Liver (tissue), 8 donors: ENCODE measurements at regions not wholly inside any gene's neighbourhood (a gene's known extent, or its start where the extent isn't known, plus 50 kb on each side); places are given as distances from the start of the nearest gene placed in this dataset.

ENCODE experiments used
- DNase-seq: peaks from one replicate; pipeline ENCODE4 v3.0.0-alpha.2; 2017; ENCODE audit warnings: low spot score
- H3K27ac ChIP-seq, 2 donors: one replicate each; pipeline ENCODE4 v1.7.0; 2013; ENCODE audit warnings: inconsistent platforms in 2 of 2, low read length in 2 of 2, control low read depth in 1 of 2, low read depth in 1 of 2, mild to moderate bottlenecking in 1 of 2
- H3K27me3 ChIP-seq, 4 donors: one replicate each; pipeline versions ENCODE4 v1.6.1 to v1.7.0; 2013; ENCODE audit warnings: low read length in 3 of 4, inconsistent platforms in 1 of 4, mild to moderate bottlenecking in 1 of 4, moderate library complexity in 1 of 4; ENCODE audit not compliant: control insufficient read depth in 4 of 4, insufficient read depth in 4 of 4
- H3K36me3 ChIP-seq, 4 donors: one replicate each; pipeline versions ENCODE4 v1.6.1 to v1.7.0; 2013; ENCODE audit warnings: low read length in 3 of 4, mild to moderate bottlenecking in 3 of 4, low read depth in 1 of 4, moderate library complexity in 1 of 4; ENCODE audit not compliant: control insufficient read depth in 4 of 4, insufficient read depth in 3 of 4
- H3K4me1 ChIP-seq, 4 donors: one replicate each; pipeline versions ENCODE4 v1.6.1 to v1.7.0; 2013; ENCODE audit warnings: low read length in 3 of 4, mild to moderate bottlenecking in 3 of 4, moderate library complexity in 1 of 4; ENCODE audit not compliant: control insufficient read depth in 4 of 4, insufficient read depth in 4 of 4
- H3K4me3 ChIP-seq, 3 donors: one replicate each; pipeline versions ENCODE4 v1.6.1 to v1.7.0; 2013; ENCODE audit warnings: low read length in 3 of 3, control low read depth in 1 of 3, low read depth in 1 of 3, mild to moderate bottlenecking in 1 of 3
- H3K9ac ChIP-seq, 2 donors: one replicate each; pipeline ENCODE4 v1.7.0; 2013; ENCODE audit warnings: low read length in 2 of 2, mild to moderate bottlenecking in 2 of 2, moderate library complexity in 2 of 2, control low read depth in 1 of 2, low read depth in 1 of 2
- H3K9me3 ChIP-seq, 4 donors: one replicate each; pipeline versions ENCODE4 v1.6.1 to v1.7.0; 2013; ENCODE audit warnings: low read length in 3 of 4; ENCODE audit not compliant: control insufficient read depth in 4 of 4
- CTCF ChIP-seq: fragments of 150-350 bp; IDR thresholded peaks from 2 replicates; pipeline ENCODE4 v1.5.1; 2017; ENCODE audit warnings: improper control_type of control experiment, low read depth, low read length; ENCODE audit not compliant: missing input control
- EGR1 ChIP-seq, 2 donors: IDR thresholded peaks; 2 replicates each; pipeline ENCODE4 v1.6.1; 2016 to 2018; ENCODE audit warnings: antibody characterized with exemption in 2 of 2, low read depth in 2 of 2
- FOXA1 ChIP-seq: IDR thresholded peaks from 2 replicates; pipeline ENCODE4 v1.6.1; 2016; ENCODE audit warnings: antibody characterized with exemption
- FOXA2 ChIP-seq: IDR thresholded peaks from 2 replicates; pipeline ENCODE4 v1.6.1; 2016; ENCODE audit warnings: antibody characterized with exemption
- GABPA ChIP-seq, 2 donors: IDR thresholded peaks in 1 of 2; conservative IDR thresholded peaks in 1 of 2; 2 replicates each; pipeline ENCODE4 v1.6.1; 2016; ENCODE audit warnings: antibody characterized with exemption in 2 of 2, mild to moderate bottlenecking in 1 of 2, moderate library complexity in 1 of 2
- HNF4G ChIP-seq: IDR thresholded peaks from 2 replicates; pipeline ENCODE4 v1.6.1; 2016; ENCODE audit warnings: antibody characterized with exemption
- NR2F2 ChIP-seq: IDR thresholded peaks from 2 replicates; pipeline ENCODE4 v1.6.1; 2016; ENCODE audit warnings: antibody characterized with exemption
- RAD21 ChIP-seq, 2 donors: IDR thresholded peaks; 2 replicates each; pipeline ENCODE4 v1.6.1; 2016; ENCODE audit warnings: antibody characterized with exemption in 2 of 2, mild to moderate bottlenecking in 2 of 2
- REST ChIP-seq: IDR thresholded peaks from 2 replicates; pipeline ENCODE4 v1.6.1; 2016; ENCODE audit warnings: antibody characterized with exemption, mild to moderate bottlenecking
- RXRA ChIP-seq, 2 donors: IDR thresholded peaks; 2 replicates each; pipeline ENCODE4 v1.6.1; 2017 to 2018; ENCODE audit warnings: antibody characterized with exemption in 2 of 2, mild to moderate bottlenecking in 1 of 2
- TAF1 ChIP-seq: conservative IDR thresholded peaks from 2 replicates; pipeline ENCODE4 v1.6.1; 2016; ENCODE audit warnings: antibody characterized with exemption, mild to moderate bottlenecking
- YY1 ChIP-seq: IDR thresholded peaks from 2 replicates; pipeline ENCODE4 v1.6.1; 2016; ENCODE audit warnings: antibody characterized with exemption, mild to moderate bottlenecking
- WGBS: extraction: QIAGEN DNeasy Blood & Tissue Kit; methylation state at CpG from one replicate; pipeline ENCODE4 v1.1.7; 2013; 5-methylcytosine and 5-hydroxymethylcytosine counted together
- TF ChIP-seq, protein P1 (sequence below): IDR thresholded peaks from 2 replicates; pipeline ENCODE4 v1.6.1; 2016; ENCODE audit warnings: antibody characterized with exemption
- TF ChIP-seq, protein P2 (sequence below): IDR thresholded peaks from 2 replicates; pipeline ENCODE4 v1.6.1; 2016; ENCODE audit warnings: antibody characterized with exemption
- donor health status: healthy.
- donor health status: healthy.
- donor health status: healthy.
- donor health status: healthy.
- donor health status: healthy.

GRCh38 chr20:50269091-50270033, 78.7 kb downstream of the CEBPB start (continued):
- TF ChIP-seq FOXA1 (no peak), NR2F2 (no peak), YY1 (no peak), EGR1 (IDR thresholded peaks at IDR 0.05; ENCODE audit: low read depth in 2 of 2) (no peak)

- Histone ChIP-seq H3K4me1 (peaks cover 0 to 18% (median 15%) of the 10 kb centered on the region in 4 donors), H3K36me3 (no peaks in the 10 kb centered on the region), H3K27ac (no peak overlapping the region), H3K9ac (no peak overlapping the region), H3K27me3 (no peaks in the 10 kb centered on the region), H3K4me3 (no peak overlapping the region), H3K9me3 (no peaks in the 10 kb centered on the region)
- no peak for DNase-seq
- TF ChIP-seq CTCF: no peak
- TF ChIP-seq FOXA1: no peak
- TF ChIP-seq RXRA (IDR thresholded peaks at IDR 0.05): no peak
- no peak for TF ChIP-seq GABPA (IDR thresholded peaks at IDR 0.05 in 1 of 2, conservative IDR thresholded peaks at IDR 0.05 in 1 of 2)
- TF ChIP-seq FOXA2: no peak
- TF ChIP-seq TAF1: no peak
- TF ChIP-seq EGR1 (IDR thresholded peaks at IDR 0.05; ENCODE audit: low read depth in 2 of 2): no peak
- TF ChIP-seq HNF4G: no peak
- TF ChIP-seq, protein P1, sequence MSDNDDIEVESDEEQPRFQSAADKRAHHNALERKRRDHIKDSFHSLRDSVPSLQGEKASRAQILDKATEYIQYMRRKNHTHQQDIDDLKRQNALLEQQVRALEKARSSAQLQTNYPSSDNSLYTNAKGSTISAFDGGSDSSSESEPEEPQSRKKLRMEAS: no peak
- no peak for TF ChIP-seq REST
- TF ChIP-seq, protein P2, sequence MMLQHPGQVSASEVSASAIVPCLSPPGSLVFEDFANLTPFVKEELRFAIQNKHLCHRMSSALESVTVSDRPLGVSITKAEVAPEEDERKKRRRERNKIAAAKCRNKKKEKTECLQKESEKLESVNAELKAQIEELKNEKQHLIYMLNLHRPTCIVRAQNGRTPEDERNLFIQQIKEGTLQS: no peak
- WGBS: 94% methylated on average over 8 of the region's 8 CpGs
These were observed 79.4 kb downstream of the CEBPB start for GRCh38 chr20:50270034-50270395.

- peak overlapping the region in 1 of 2 donors; percentile 33 for H3K27ac ChIP-seq
- WGBS: 79% methylated on average over 19 of the region's 19 CpGs
- H3K4me1 ChIP-seq: peaks cover 0 to 18% (median 15%) of the 10 kb centered on the region in 4 donors
- no peak overlapping the region for H3K9ac ChIP-seq
- DNase-seq: no peak
- H3K4me3 ChIP-seq: no peak overlapping the region
- no peaks in the 10 kb centered on the region for H3K9me3 ChIP-seq
- no peaks in the 10 kb centered on the region for H3K36me3 ChIP-seq
- H3K27me3 ChIP-seq: no peaks in the 10 kb centered on the region
- TF ChIP-seq GABPA (IDR thresholded peaks at IDR 0.05 in 1 of 2, conservative IDR thresholded peaks at IDR 0.05 in 1 of 2) (no peak), NR2F2 (no peak), RAD21 (IDR thresholded peaks at IDR 0.05) (no peak), RXRA (IDR thresholded peaks at IDR 0.05) (no peak), CTCF (no peak), FOXA2 (no peak), REST (no peak)
These were observed 79.9 kb downstream of the CEBPB start for GRCh38 chr20:50270569-50270968.
